ENCODE measurements at regions not wholly inside any gene's neighbourhood (a gene's known extent, or its start where the extent isn't known, plus 50 kb on each side); places are given as distances from the start of the nearest gene placed in this dataset.

- H3F3A ChIP-seq (ENCODE audit: insufficient read depth, low read length): no peaks in the 10 kb centered on the region
- H3K36me3 ChIP-seq (ENCODE audit: insufficient read depth, low read length): no peaks in the 10 kb centered on the region
- peaks cover 5% of the 10 kb centered on the region; the same call in 1 of the 2 replicates for H3K27me3 ChIP-seq (ENCODE audit: insufficient read depth, low read length)
- H3K9me2 ChIP-seq (ENCODE audit: low read depth, low read length): no peaks in the 10 kb centered on the region
- no peak overlapping the region for H3K9ac ChIP-seq (ENCODE audit: low read length)
- no peaks in the 10 kb centered on the region for H3K9me3 ChIP-seq (ENCODE audit: low read length)
- H3K27ac ChIP-seq (ENCODE audit: low read depth, low read length, poor library complexity, severe bottlenecking): no peak overlapping the region
- no peaks in the 10 kb centered on the region for H4K20me1 ChIP-seq (ENCODE audit: insufficient read depth, low read length)
- TF ChIP-seq CTCF (IDR thresholded peaks at IDR 0.05; ENCODE audit: low read length) (no peak), EZH2 (IDR thresholded peaks at IDR 0.05; ENCODE audit: borderline replicate concordance, low read length) (no peak)
- H3K79me2 ChIP-seq (ENCODE audit: insufficient read depth, low read length): no peaks in the 10 kb centered on the region
- no peaks in the 10 kb centered on the region for H3K4me1 ChIP-seq (ENCODE audit: insufficient read depth, low read length, severe bottlenecking)
- no peak overlapping the region for H2AFZ ChIP-seq (ENCODE audit: low read length)
- H3K4me3 ChIP-seq (ENCODE audit: low read depth, low read length, poor library complexity, severe bottlenecking): no peak overlapping the region
- no peak overlapping the region for H3K4me2 ChIP-seq (ENCODE audit: low read length)
These were observed 86.3 kb upstream of the PMEPA1 start for GRCh38 chr20:57795977-57796560.

- peaks cover 5% of the 10 kb centered on the region; the same call in 1 of the 2 replicates for H3K27me3 ChIP-seq (ENCODE audit: insufficient read depth, low read length)
- no peak overlapping the region for H2AFZ ChIP-seq (ENCODE audit: low read length)
- no peak for TF ChIP-seq CTCF (IDR thresholded peaks at IDR 0.05; ENCODE audit: low read length)
- no peak for TF ChIP-seq EZH2 (IDR thresholded peaks at IDR 0.05; ENCODE audit: borderline replicate concordance, low read length)
- no peaks in the 10 kb centered on the region for H3K4me1 ChIP-seq (ENCODE audit: insufficient read depth, low read length, severe bottlenecking)
- no peaks in the 10 kb centered on the region for H4K20me1 ChIP-seq (ENCODE audit: insufficient read depth, low read length)
- no peaks in the 10 kb centered on the region for H3K79me2 ChIP-seq (ENCODE audit: insufficient read depth, low read length)
- no peaks in the 10 kb centered on the region for H3K9me3 ChIP-seq (ENCODE audit: low read length)
- H3K9me2 ChIP-seq (ENCODE audit: low read depth, low read length): no peaks in the 10 kb centered on the region
- no peak overlapping the region for H3K4me3 ChIP-seq (ENCODE audit: low read depth, low read length, poor library complexity, severe bottlenecking)
- no peaks in the 10 kb centered on the region for H3F3A ChIP-seq (ENCODE audit: insufficient read depth, low read length)
- no peak overlapping the region for H3K27ac ChIP-seq (ENCODE audit: low read depth, low read length, poor library complexity, severe bottlenecking)
- H3K36me3 ChIP-seq (ENCODE audit: insufficient read depth, low read length): no peaks in the 10 kb centered on the region
- H3K4me2 ChIP-seq (ENCODE audit: low read length): no peak overlapping the region
- H3K9ac ChIP-seq (ENCODE audit: low read length): no peak overlapping the region
These were observed 85.5 kb upstream of the PMEPA1 start for GRCh38 chr20:57795342-57795697.

- no peak overlapping the region for H3K9ac ChIP-seq (ENCODE audit: low read length)
- H3K4me3 ChIP-seq (ENCODE audit: low read depth, low read length, poor library complexity, severe bottlenecking): no peak overlapping the region
- no peak for TF ChIP-seq CTCF (IDR thresholded peaks at IDR 0.05; ENCODE audit: low read length)
- H3K27me3 ChIP-seq (ENCODE audit: insufficient read depth, low read length): peaks cover 5% of the 10 kb centered on the region; the same call in 1 of the 2 replicates
- no peaks in the 10 kb centered on the region for H3K9me2 ChIP-seq (ENCODE audit: low read depth, low read length)
- H3K27ac ChIP-seq (ENCODE audit: low read depth, low read length, poor library complexity, severe bottlenecking): no peak overlapping the region
- H4K20me1 ChIP-seq (ENCODE audit: insufficient read depth, low read length): no peaks in the 10 kb centered on the region
- H3K9me3 ChIP-seq (ENCODE audit: low read length): no peaks in the 10 kb centered on the region
- H3K4me2 ChIP-seq (ENCODE audit: low read length): no peak overlapping the region
- H3F3A ChIP-seq (ENCODE audit: insufficient read depth, low read length): no peaks in the 10 kb centered on the region
- H3K79me2 ChIP-seq (ENCODE audit: insufficient read depth, low read length): no peaks in the 10 kb centered on the region
- H3K36me3 ChIP-seq (ENCODE audit: insufficient read depth, low read length): no peaks in the 10 kb centered on the region
- H3K4me1 ChIP-seq (ENCODE audit: insufficient read depth, low read length, severe bottlenecking): no peaks in the 10 kb centered on the region
- no peak overlapping the region for H2AFZ ChIP-seq (ENCODE audit: low read length)
These were observed 85.0 kb upstream of the PMEPA1 start for GRCh38 chr20:57794600-57795341.

Data from OCI-LY1 (cell line).